H1 (cell line): ENCODE measurements at regions not wholly inside any gene's neighbourhood (a gene's known extent, or its start where the extent isn't known, plus 50 kb on each side); places are given as distances from the start of the nearest gene placed in this dataset.

Experiments
- CEBPB ChIP-seq: IDR thresholded peaks from 2 replicates; pipeline ENCODE4 v1.6.1; 2012; ENCODE audit warnings: low read depth, low read length
- TEAD4 ChIP-seq: IDR thresholded peaks from 2 replicates; pipeline ENCODE4 v1.6.1; 2012; ENCODE audit warnings: low read depth, low read length, inconsistent platforms, mixed read lengths
- TF ChIP-seq, protein P1 (sequence below): IDR thresholded peaks from 2 replicates; pipeline ENCODE4 v1.6.1; 2012; ENCODE audit warnings: inconsistent platforms

DNA sequence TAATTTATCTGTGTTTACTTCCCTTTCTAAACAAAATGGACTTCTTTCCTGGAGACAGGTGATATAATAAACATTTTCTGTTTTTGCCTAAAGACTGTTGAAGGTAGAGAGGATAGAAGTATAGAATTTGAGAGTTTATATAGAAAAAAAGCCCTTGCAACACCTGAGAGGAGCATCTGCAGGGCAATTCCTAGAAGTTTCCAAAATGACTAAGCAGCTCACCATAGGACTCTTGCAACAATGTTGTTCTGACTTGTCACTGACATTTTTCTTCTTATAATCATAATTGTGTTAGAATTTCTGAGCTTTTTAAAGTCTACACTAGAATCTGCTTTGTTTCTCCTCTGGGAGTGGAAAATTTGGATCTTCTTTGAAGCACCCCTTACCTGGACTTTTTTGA lies 216.8 kb downstream of the TUSC1 start (continued):
- TF ChIP-seq, protein P1, sequence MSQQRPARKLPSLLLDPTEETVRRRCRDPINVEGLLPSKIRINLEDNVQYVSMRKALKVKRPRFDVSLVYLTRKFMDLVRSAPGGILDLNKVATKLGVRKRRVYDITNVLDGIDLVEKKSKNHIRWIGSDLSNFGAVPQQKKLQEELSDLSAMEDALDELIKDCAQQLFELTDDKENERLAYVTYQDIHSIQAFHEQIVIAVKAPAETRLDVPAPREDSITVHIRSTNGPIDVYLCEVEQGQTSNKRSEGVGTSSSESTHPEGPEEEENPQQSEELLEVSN: no peak
- no peak for TF ChIP-seq CEBPB
- no peak for TF ChIP-seq TEAD4
